Activated CD4-positive, alpha-beta T cell treated with anti-CD3 and anti-CD28 coated beads, Interleukin-2, Interleukin-6, amounts not matched to agents 100 ng/mL and 50 ng/mL, durations not matched to agents 16 hours and 8 hours (primary cell): ENCODE measurements at regions not wholly inside any gene's neighbourhood (a gene's known extent, or its start where the extent isn't known, plus 50 kb on each side); places are given as distances from the start of the nearest gene placed in this dataset.
"Not testable (repeated sequence)": the region's sequence is repeated elsewhere in the genome, so short reads cannot be mapped to it uniquely, and the experiment has no call there.

Source experiments
- DNase-seq: peaks from one replicate; pipeline ENCODE4 v3.0.0-alpha.2; 2020

GRCh38 chr13:37510441-37510840 lies 88.1 kb downstream of the POSTN start:
- no peak for DNase-seq

DNA sequence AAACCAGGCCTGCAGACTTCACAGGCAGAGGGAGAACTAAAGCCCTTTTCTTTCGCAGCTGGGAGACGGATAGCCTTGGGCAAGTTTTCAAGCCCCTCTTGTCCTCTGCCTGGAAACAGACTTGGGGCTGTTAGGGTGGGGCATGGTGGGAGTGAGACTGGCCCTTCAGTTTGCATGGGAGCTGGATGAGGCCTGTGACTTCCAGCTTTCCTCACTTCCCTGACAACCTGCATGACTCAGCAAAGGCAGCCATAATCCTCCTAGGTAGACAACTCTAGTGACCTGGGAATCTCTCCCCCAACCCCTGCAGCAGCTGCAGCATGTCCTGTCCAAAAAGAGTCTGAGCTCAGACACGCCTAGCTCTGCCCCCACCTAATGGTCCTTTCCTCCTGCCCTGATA lies 93.0 kb downstream of the POSTN start:
- DNase-seq: no peak

DNA sequence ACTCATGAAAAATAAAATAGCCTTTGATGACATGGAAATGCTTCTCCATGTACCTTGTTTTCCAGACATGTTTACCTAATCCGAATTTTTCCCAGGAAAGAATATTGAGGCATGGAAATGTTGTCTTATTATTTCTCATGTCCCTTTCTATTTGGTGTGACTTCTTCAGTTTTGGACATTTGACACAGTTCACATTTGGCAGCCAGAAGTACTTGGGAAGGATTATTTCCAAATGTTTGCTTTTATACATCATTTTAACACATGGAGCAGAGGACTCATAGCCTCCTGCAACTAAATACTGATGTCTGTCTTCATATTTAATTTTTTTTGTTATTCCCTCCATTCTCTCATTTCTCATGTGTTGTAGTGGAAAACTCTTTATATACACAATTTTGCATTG lies 94.3 kb downstream of the POSTN start:
- no peak for DNase-seq

- DNase-seq: no peak
These were observed 95.3 kb downstream of the POSTN start for GRCh38 chr13:37503287-37503686.

DNA sequence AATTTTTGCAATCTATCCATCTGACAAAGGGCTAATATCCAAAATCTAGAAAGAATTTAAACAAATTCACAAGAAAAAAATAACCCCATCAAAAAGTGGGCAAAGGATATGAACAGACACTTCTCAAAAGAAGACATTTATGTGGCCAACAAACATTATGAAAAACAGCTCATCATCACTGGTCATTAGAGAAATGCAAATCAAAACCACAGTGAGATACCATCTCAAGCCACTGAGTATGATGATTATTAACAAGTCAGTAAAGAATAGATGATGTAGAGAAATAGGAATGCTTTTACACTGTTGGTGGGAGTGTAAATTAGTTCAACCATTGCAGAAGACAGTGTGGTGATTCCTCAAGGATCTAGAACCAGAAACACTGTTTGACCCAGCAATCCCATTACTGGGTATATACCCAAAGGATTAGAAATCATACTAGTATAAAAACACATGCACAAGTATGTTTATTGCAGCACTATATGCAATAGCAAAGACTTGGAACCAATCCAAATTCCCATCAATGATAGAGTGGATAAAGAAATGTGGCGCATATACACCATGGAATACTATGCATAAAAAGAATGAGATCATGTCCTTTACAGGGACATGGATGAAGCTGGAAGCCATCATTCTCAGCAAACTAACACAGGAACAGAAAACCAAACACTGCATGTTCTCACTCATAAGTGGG lies 96.1 kb downstream of the POSTN start:
- DNase-seq: not testable (repeated sequence)

DNA sequence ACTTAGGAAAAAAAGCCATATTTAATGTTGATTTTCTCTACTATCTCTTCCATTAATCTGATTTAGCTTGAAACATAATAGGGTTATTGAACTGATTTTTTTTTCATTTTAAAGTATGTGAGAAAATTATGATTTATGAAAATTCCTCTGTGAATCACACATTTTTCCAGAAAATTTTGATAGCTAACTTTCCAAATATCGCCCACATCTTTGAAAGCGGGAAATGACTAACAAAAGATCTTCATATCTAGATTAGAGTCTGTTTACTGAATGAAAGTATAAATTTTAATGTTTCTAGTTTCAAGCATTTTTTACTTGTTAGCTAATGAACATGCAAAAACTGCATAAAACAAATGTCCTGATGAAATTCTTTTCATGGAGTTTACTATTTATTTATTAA lies 97.4 kb downstream of the POSTN start:
- no peak for DNase-seq

- DNase-seq: no peak
These were observed 103.5 kb downstream of the POSTN start for GRCh38 chr13:37495046-37495445.

GRCh38 chr13:37493775-37494174 lies 104.8 kb downstream of the POSTN start:
- no peak for DNase-seq

- no peak for DNase-seq
These were observed 105.6 kb downstream of the POSTN start for GRCh38 chr13:37492741-37493514.

GRCh38 chr13:37492075-37492474 lies 106.5 kb downstream of the POSTN start:
- DNase-seq: no peak

DNA sequence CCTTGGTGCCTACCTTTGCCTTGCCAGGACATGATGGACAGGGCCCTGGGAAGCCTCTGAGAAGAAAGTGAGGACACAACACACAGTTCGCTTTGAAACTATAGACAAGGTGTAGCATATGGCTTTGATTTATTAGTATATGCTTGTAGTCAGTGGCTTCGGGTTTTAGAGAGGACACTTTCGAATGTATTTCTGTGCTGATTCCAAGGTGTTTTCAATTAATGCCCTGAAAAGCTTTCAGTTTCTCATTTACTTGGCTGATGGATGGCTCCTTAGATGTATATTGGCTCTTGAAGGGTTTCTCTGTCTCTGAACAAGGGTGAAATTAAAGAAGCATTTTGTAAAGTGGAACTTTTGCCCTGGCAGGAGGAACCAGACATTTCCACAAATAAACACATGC lies 106.9 kb downstream of the POSTN start:
- DNase-seq: no peak

DNA sequence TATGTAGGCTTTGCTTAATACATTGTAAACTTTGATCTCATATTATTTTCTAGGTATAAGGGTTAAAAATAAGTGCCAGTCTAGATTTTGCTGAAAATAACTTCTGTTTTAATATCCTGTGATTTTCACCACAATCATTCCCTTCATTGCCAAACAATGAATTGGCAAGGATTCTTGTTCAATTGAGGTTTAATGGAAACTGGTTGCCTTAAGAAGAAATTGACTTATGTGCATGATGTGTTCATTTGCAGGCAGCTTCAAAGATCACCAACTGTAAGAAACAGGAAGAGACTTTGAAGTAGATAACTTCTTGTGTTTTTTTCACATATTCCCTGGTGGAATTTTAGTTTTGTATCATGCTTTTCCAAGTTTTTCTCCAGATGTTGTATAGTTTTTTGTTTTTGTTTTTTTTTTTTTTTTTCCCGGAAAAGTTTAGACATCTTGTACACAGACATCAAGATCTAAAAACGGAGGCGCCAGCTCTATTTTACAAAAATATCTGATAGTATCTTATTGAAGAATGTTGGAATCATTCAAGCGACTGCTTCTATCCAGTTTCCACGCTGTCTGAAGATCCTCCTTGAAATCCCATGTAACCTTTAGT lies 108.3 kb downstream of the POSTN start:
- DNase-seq: no peak

GRCh38 chr13:37488726-37489125 lies 109.8 kb downstream of the POSTN start:
- no peak for DNase-seq

- no peak for DNase-seq
These were observed 112.3 kb downstream of the POSTN start for GRCh38 chr13:37486171-37486681.

DNA sequence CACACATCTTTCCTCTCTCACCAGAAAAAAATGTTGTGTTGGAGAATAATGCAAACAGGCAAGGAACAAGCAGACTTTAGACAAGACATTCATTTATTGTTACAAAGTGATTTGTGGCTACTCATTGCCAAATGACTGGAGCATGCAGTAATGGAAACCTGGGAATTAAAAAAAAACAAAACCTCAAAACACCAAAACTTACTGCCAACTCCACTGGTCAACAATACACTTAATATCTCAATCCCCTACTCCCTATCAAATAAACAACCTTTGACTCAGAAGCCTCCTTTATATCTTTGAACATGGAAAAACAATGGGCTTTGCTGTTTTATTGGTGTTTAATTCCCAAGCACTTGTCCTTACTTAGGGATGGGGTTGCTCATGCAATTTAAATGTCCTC lies 112.8 kb downstream of the POSTN start:
- no peak for DNase-seq

GRCh38 chr13:37484056-37484455 lies 114.5 kb downstream of the POSTN start:
- DNase-seq: no peak

- DNase-seq: no peak
These were observed 116.2 kb downstream of the POSTN start for GRCh38 chr13:37482331-37482730.

DNA sequence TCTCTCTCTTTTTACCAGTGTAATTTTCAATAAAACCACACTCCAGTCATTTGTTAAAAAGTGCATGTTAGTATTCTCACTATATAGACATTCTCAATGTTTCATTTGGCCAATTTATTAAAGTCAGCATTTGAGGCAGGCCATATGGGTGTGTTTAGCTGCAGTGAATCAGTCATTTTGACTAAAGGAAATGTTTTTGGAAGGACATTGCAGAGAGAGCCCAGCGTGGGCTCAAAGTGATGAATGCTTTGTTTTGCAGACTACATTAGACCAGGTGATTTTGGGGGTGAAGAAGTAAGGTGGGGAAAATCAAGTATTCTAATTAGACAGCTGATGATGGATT lies 116.7 kb downstream of the POSTN start:
- no peak for DNase-seq

GRCh38 chr13:37481011-37481884 lies 117.3 kb downstream of the POSTN start:
- no peak for DNase-seq

- no peak for DNase-seq
These were observed 118.7 kb downstream of the POSTN start for GRCh38 chr13:37479916-37480315.

DNA sequence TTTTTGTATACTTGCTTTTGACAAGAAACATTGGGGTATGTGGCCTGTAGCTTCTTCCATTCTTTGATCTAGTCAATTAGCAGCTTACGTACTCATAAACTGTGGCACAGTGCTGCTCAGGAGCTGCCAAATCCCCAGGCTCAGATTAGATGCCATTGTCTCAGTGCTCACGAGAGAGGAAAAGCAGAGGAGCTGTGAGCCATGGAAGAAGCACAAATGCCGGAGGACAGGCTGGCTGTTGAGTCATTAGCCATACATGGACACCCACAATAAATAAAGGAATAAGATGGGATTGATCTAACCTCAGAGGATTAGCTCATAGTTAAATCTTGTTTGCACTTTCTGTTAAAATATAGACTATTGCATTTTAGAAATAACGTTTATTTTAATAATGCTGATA lies 121.7 kb downstream of the POSTN start:
- DNase-seq: no peak

DNA sequence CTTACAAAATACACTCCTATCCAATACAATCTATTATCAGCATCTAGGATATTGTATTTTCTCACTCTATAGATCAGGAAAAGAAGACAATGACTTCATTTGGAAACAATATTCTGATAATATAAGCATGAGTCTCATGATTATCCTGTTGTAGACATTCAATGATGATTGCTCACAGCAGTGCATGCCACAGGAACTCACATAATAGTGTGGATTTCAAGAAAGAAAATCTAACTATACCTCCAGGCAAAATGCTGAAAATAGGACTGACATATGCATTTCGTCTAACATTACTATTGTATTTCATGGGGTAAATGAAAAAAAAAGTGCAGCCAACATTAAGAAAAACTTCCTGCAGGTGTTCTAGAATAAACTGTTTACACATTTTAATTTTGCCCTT lies 122.6 kb downstream of the POSTN start:
- DNase-seq: no peak

- no peak for DNase-seq
These were observed 123.4 kb downstream of the POSTN start for GRCh38 chr13:37475151-37475550.
